ENCODE measurements at regions not wholly inside any gene's neighbourhood (a gene's known extent, or its start where the extent isn't known, plus 50 kb on each side); places are given as distances from the start of the nearest gene placed in this dataset.

- H4K5ac ChIP-seq (ENCODE audit: insufficient read length, low read depth, low read length), result no peak overlapping the region
- H2AFZ ChIP-seq (ENCODE audit: low read length), result no peak overlapping the region; the same call in 1 of the 2 replicates
- H4K91ac ChIP-seq (replicated peaks; ENCODE audit: insufficient read length, low read length), result no peak overlapping the region
- H3K27ac ChIP-seq (ENCODE audit: low read depth, low read length), result peak overlapping the region; percentile 65; the same call in 1 of the 2 replicates
- H3K27me3 ChIP-seq (replicated peaks in 1 of 4; ENCODE audit: control insufficient read depth in 3 of 4, extremely low read depth in 1 of 4, insufficient read depth in 3 of 4, low read length in 3 of 4), result no peaks in the 10 kb centered on the region
- H2BK5ac ChIP-seq (ENCODE audit: low read depth, low read length), result peak overlapping the region; percentile 61; the same call in 1 of the 2 replicates
- peak overlapping the region; percentile 44 to 55; a peak in 3 of 4 replicates for H3K4me2 ChIP-seq (ENCODE audit: insufficient read depth in 1 of 2, low read depth in 2 of 2, low read length in 2 of 2)
- POLR2A ChIA-PET (ENCODE audit: partially characterized antibody), result interaction anchor here (0.6 to 1.6 kb wide), 6 partner anchors 9 to 123 kb away, joined by 3 to 5 read pairs (median 3); partner anchors contain the start of gene DYRK2
- peak overlapping the region; percentile 57 for H3K18ac ChIP-seq (ENCODE audit: extremely low read depth, low read length)
- H4K8ac ChIP-seq (ENCODE audit: extremely low read depth, insufficient read depth, low read length), result no peak overlapping the region
- no peaks in the 10 kb centered on the region for H3K23me2 ChIP-seq (ENCODE audit: low read depth, low read length)
- peak overlapping the region in 3 of 4 experiments; percentile 1 to 43 (median 23); a peak in 1 of 8 replicates for H3K4me3 ChIP-seq (ENCODE audit: extremely low read depth in 1 of 4, insufficient read depth in 2 of 4, low read depth in 3 of 4, low read length in 4 of 4)
- H3K23ac ChIP-seq (ENCODE audit: insufficient read length), result no peak overlapping the region
- H2BK120ac ChIP-seq (replicated peaks; ENCODE audit: low read depth, low read length), result peak overlapping the region; percentile 19
- no peak overlapping the region for H3K14ac ChIP-seq (ENCODE audit: insufficient read length)
- no peaks in the 10 kb centered on the region for H3K79me2 ChIP-seq (ENCODE audit: control insufficient read depth in 1 of 2, insufficient read depth in 2 of 2, low read length in 2 of 2)
- H2BK12ac ChIP-seq (ENCODE audit: low read depth, low read length), result no peak overlapping the region
- peak overlapping the region in 1 of 4 experiments; percentile 22; a peak in 2 of 7 replicates for H3K9ac ChIP-seq (replicated peaks in 1 of 4; ENCODE audit: extremely low read depth in 1 of 4, low read depth in 3 of 4, low read length in 3 of 4)
- H3K4me1 ChIP-seq (replicated peaks in 1 of 4; ENCODE audit: control insufficient read depth in 3 of 4, insufficient read depth in 4 of 4, low read length in 3 of 4), result peaks cover 4 to 9% (median 6%) of the 10 kb centered on the region in 4 experiments; a peak in 6 of 7 replicates
- DNase-seq (ENCODE audit: low read depth in 1 of 2, low spot score in 2 of 2) (peak; percentile 58 to 64), FAIRE-seq (peak; percentile 98)
- no peak overlapping the region for H2BK15ac ChIP-seq (ENCODE audit: low read length)
- H3K9me3 ChIP-seq (ENCODE audit: insufficient read depth in 2 of 2, low read depth in 1 of 2, low read length in 1 of 2), result no peaks in the 10 kb centered on the region
- H2AK5ac ChIP-seq (ENCODE audit: low read depth, low read length), result no peak overlapping the region; the same call in 1 of the 2 replicates
- no peak overlapping the region for H3K56ac ChIP-seq (replicated peaks; ENCODE audit: insufficient read length, low read depth, low read length)
- no peaks in the 10 kb centered on the region for H3K79me1 ChIP-seq (ENCODE audit: low read depth, low read length)
- no peaks in the 10 kb centered on the region for H4K20me1 ChIP-seq (replicated peaks in 1 of 2; ENCODE audit: control insufficient read depth in 1 of 2, insufficient read depth in 2 of 2, low read length in 2 of 2)
- H2BK20ac ChIP-seq (ENCODE audit: low read length), result peak overlapping the region; percentile 28; the same call in 1 of the 2 replicates
- no peak overlapping the region for H3K4ac ChIP-seq (replicated peaks; ENCODE audit: insufficient read length, low read depth, low read length)
- CTCF ChIA-PET (ENCODE audit: partially characterized antibody), result interaction anchor here (0.6 kb wide), 1 partner anchor 58 kb away, joined by 3 read pairs; no protein-coding TSS in a partner anchor
- 48% methylated on average over 11 of the region's 11 CpGs; no CpG with 5 or more reads in 1 of the 2 experiments for WGBS, 2 experiments (ENCODE audit: extremely low coverage in 1 of 2, insufficient coverage in 1 of 2, insufficient read length in 1 of 2, insufficient replicate concordance in 2 of 2, low coverage in 1 of 2, low lambda C conversion rate in 2 of 2, missing lambda C conversion rate in 1 of 2)
- H3K36me3 ChIP-seq (ENCODE audit: control insufficient read depth in 2 of 4, insufficient read depth in 4 of 4, low read length in 3 of 4), result no peaks in the 10 kb centered on the region
- peak; percentile 95 for TF ChIP-seq SRF (IDR thresholded peaks at IDR 0.05; ENCODE audit: low read depth, low read length)
- no peak for TF ChIP-seq TAF7 (optimal IDR thresholded peaks at IDR 0.05; ENCODE audit: borderline replicate concordance, low read depth, low read length)
- peak in 1 of 2 experiments; percentile 84; a peak in 1 of 3 replicates for TF ChIP-seq EP300 (IDR thresholded peaks at IDR 0.05; ENCODE audit: borderline replicate concordance in 1 of 2, low read depth in 2 of 2, low read length in 2 of 2)
- no peak for TF ChIP-seq PHF8 (conservative IDR thresholded peaks at IDR 0.05; ENCODE audit: low read depth, low read length)
- TF ChIP-seq E2F6 (IDR thresholded peaks at IDR 0.05), result peak; percentile 93
- no peak for TF ChIP-seq ZNF274 (IDR thresholded peaks at IDR 0.05; ENCODE audit: borderline replicate concordance, extremely low read depth, low read length)
- TF ChIP-seq POU5F1 (IDR thresholded peaks at IDR 0.05; ENCODE audit: low read depth, low read length), result no peak
- TF ChIP-seq FOSL1 (IDR thresholded peaks at IDR 0.05; ENCODE audit: insufficient read depth, low read depth, low read length), result no peak
Observed at GRCh38 chr12:67772267-67773169, 124.0 kb downstream of the DYRK2 start.

All from H1 (cell line).